GM12878 (cell line): ENCODE measurements at regions not wholly inside any gene's neighbourhood (a gene's known extent, or its start where the extent isn't known, plus 50 kb on each side); places are given as distances from the start of the nearest gene placed in this dataset.

Experiments used
- ATAC-seq: fragments of 200-7000 bp; cut with Tn5 transposase; 3 replicates; pipeline ENCODE4 v1.9.1; 2020; ENCODE audit warnings: mild to moderate bottlenecking, moderate library complexity
- BruUV-seq: library from RNA; stranded (reverse); fragments of 400-500 nt; replicated peaks from 2 replicates; lab custom pipeline; 2021; lab: Mats Ljungman, UMichigan
- CTCF ChIA-PET: fragments of 300-600 bp; sonication (Branson Sonifier 250); formaldehyde crosslinking; extraction: SDS; loops from one replicate; lab custom pipeline; 2021; ENCODE audit warnings: inconsistent platforms; lab: Yijun Ruan, JAX
- POLR2A ChIA-PET: fragments of 350-600 bp; formaldehyde crosslinking; extraction: SDS; loops from one replicate; lab custom pipeline; 2021; ENCODE audit warnings: inconsistent platforms; lab: Charles Lee
- RAD21 ChIA-PET: fragments of 300-600 bp; sonication (Branson Sonifier 250); formaldehyde crosslinking; loops from one replicate; lab custom pipeline; 2023; ENCODE audit warnings: antibody characterized with exemption; ENCODE audit not compliant: unreplicated experiment; lab: Charles Lee
- SMC1A ChIA-PET: fragments of 300-600 bp; sonication (Branson Sonifier 250); formaldehyde crosslinking; loops from one replicate; lab custom pipeline; 2023; ENCODE audit not compliant: unreplicated experiment, uncharacterized antibody; lab: Charles Lee
- DNase-seq: peaks from one replicate; pipeline ENCODE4 v3.0.0-alpha.2; 2011; ENCODE audit warnings: low read depth, low spot score
- FAIRE-seq: peaks from 3 replicates; lab custom pipeline; 2011; peaks lifted over from hg19 to GRCh38; lab: Jason Lieb, UNC
- H2AFZ ChIP-seq: 2 replicates; pipeline ENCODE4 v1.6.0; 2011; ENCODE audit warnings: low read depth, low read length, control low read depth; ENCODE audit not compliant: control insufficient read depth
- H3K27ac ChIP-seq: 2 replicates; pipeline ENCODE4 v1.5.1; 2011; ENCODE audit warnings: control low read depth; ENCODE audit not compliant: control insufficient read depth, insufficient read depth
- H3K27me3 ChIP-seq, 2 experiments: replicated peaks in 1 of 2; 2 replicates each; pipeline versions ENCODE4 v1.6.0 to v1.6.1; 2011; ENCODE audit warnings: low read length in 1 of 2; ENCODE audit not compliant: control insufficient read depth in 2 of 2, insufficient read depth in 2 of 2
- H3K36me3 ChIP-seq, 2 experiments: 2 replicates each; pipeline ENCODE4 v1.5.1; 2011; ENCODE audit warnings: low read length in 1 of 2; ENCODE audit not compliant: control insufficient read depth in 2 of 2, insufficient read depth in 2 of 2
- H3K4me1 ChIP-seq: 2 replicates; pipeline ENCODE4 v1.6.1; 2011; ENCODE audit warnings: mild to moderate bottlenecking, low read length, moderate library complexity, mixed read lengths; ENCODE audit not compliant: control insufficient read depth, insufficient read depth
- H3K4me2 ChIP-seq: 2 replicates; pipeline ENCODE4 v1.6.0; 2011; ENCODE audit warnings: control low read depth; ENCODE audit not compliant: control insufficient read depth, insufficient read depth
- H3K4me3 ChIP-seq: fragments of 200-600 bp; sonication (generic); 2 replicates; pipeline ENCODE4 v1.5.1; 2016
- H3K79me2 ChIP-seq: 2 replicates; pipeline ENCODE4 v1.6.0; 2011; ENCODE audit warnings: low read length; ENCODE audit not compliant: control insufficient read depth, insufficient read depth
- H3K9ac ChIP-seq: 2 replicates; pipeline ENCODE4 v1.8.0; 2011; ENCODE audit warnings: low read length, control low read depth, mixed read lengths; ENCODE audit not compliant: control insufficient read depth, insufficient read depth
- H3K9me3 ChIP-seq: replicated peaks from 3 replicates; pipeline ENCODE4 v1.5.1; 2011; ENCODE audit warnings: mild to moderate bottlenecking, low read length; ENCODE audit not compliant: control insufficient read depth, insufficient read depth
- H4K20me1 ChIP-seq: 2 replicates; pipeline ENCODE4 v1.6.0; 2011; ENCODE audit not compliant: control insufficient read depth, insufficient read depth
- E2F4 ChIP-seq: IDR thresholded peaks from 2 replicates; pipeline ENCODE4 v1.6.1; 2012; ENCODE audit warnings: low read depth, low read length, improper control_type of control experiment
- E2F8 ChIP-seq: fragments of 450-650 bp; IDR thresholded peaks from 2 replicates; pipeline ENCODE4 v1.6.1; 2018; ENCODE audit warnings: mild to moderate bottlenecking, low read depth, moderate library complexity; ENCODE audit not compliant: partially characterized antibody
- EED ChIP-seq: sonication (generic); IDR thresholded peaks from 2 replicates; pipeline ENCODE4 v1.6.1; 2016; ENCODE audit warnings: antibody characterized with exemption, low read depth
- ELK1 ChIP-seq: IDR thresholded peaks from 2 replicates; pipeline ENCODE4 v1.6.1; 2012; ENCODE audit warnings: low read depth, low read length, improper control_type of control experiment
- MYC ChIP-seq: IDR thresholded peaks from 2 replicates; pipeline ENCODE4 v1.6.1; 2011; ENCODE audit warnings: mild to moderate bottlenecking, low read length, moderate library complexity, inconsistent platforms; ENCODE audit not compliant: insufficient read depth, insufficient replicate concordance, insufficient read length, severe bottlenecking
- NR2C1 ChIP-seq: fragments of 450-650 bp; IDR thresholded peaks from 2 replicates; pipeline ENCODE4 v1.6.1; 2017; ENCODE audit warnings: antibody characterized with exemption, mild to moderate bottlenecking, moderate library complexity
- TCF7 ChIP-seq: IDR thresholded peaks from 2 replicates; pipeline ENCODE4 v1.6.1; 2014; ENCODE audit warnings: antibody characterized with exemption, borderline replicate concordance
- YY1 ChIP-seq: IDR thresholded peaks from 2 replicates; pipeline ENCODE4 v1.6.1; 2011; ENCODE audit warnings: low read depth, mild to moderate bottlenecking, low read length
- ZBTB4 ChIP-seq: fragments of 450-650 bp; formaldehyde crosslinking; IDR thresholded peaks from 2 replicates; pipeline ENCODE4 v1.4.0; 2022; ENCODE audit warnings: mild to moderate bottlenecking, moderate library complexity
- ZNF207 ChIP-seq: fragments of 450-650 bp; IDR thresholded peaks from 2 replicates; pipeline ENCODE4 v1.6.1; 2014; ENCODE audit warnings: antibody characterized with exemption, mild to moderate bottlenecking, borderline replicate concordance
- WGBS: methylation state at CpG from one replicate; pipeline ENCODE4 v1.1.6; 2016; ENCODE audit warnings: low lambda C conversion rate; ENCODE audit not compliant: insufficient replicate concordance, insufficient coverage; ENCODE audit errors: missing lambda C conversion rate; 5-methylcytosine and 5-hydroxymethylcytosine counted together
- in situ Hi-C: fragments of 300-500 bp; cut with MboI; formaldehyde crosslinking; loops from 9 replicates; pipeline ENCODE4 v1.14.3; 2018; ENCODE audit warnings: mixed read lengths
- intact Hi-C: fragments of 100-400 bp; cut with micrococcal nuclease; formaldehyde crosslinking; loops from one replicate; pipeline ENCODE4 v1.14.2; 2022; ENCODE audit not compliant: unreplicated experiment

GRCh38 chr5:61966296-61966955 is 339.6 kb upstream of the KIF2A start (continued):
- TF ChIP-seq E2F8: no peak
- TF ChIP-seq, all 136 proteins: peak for 0

- WGBS: 39% methylated on average over 8 of the region's 8 CpGs
- intact Hi-C loops: no loop called here
- no peak for TF ChIP-seq TCF7
- TF ChIP-seq NR2C1: no peak
- no peak for TF ChIP-seq ZBTB4
- no peak for TF ChIP-seq ZNF207
- TF ChIP-seq EED: no peak
- no peak for TF ChIP-seq MYC
- no peak for TF ChIP-seq YY1
- TF ChIP-seq E2F8: no peak
- no peak for TF ChIP-seq ELK1
- no peak for TF ChIP-seq E2F4
Observed at GRCh38 chr5:61966997-61967396, 339.0 kb upstream of the KIF2A start.

More at GRCh38 chr5:61966997-61967396, 339.0 kb upstream of the KIF2A start:
- no peaks in the 10 kb centered on the region; a peak in 1 of 4 replicates for H3K27me3 ChIP-seq
- SMC1A ChIA-PET: no interaction called here
- H3K4me2 ChIP-seq: no peak overlapping the region
- no peaks in the 10 kb centered on the region for H3K36me3 ChIP-seq
- H4K20me1 ChIP-seq: no peaks in the 10 kb centered on the region
- DNase-seq: no peak
- no peak for FAIRE-seq
- RAD21 ChIA-PET: no interaction called here
- no peaks in the 10 kb centered on the region for H3K9me3 ChIP-seq
- POLR2A ChIA-PET: interaction anchor here (1.2 kb wide), 1 partner anchor 145 kb away, joined by 3 read pairs; no protein-coding TSS in a partner anchor
- no peak for ATAC-seq
- no peak overlapping the region for H3K27ac ChIP-seq
- no peaks in the 10 kb centered on the region for H3K79me2 ChIP-seq
- H2AFZ ChIP-seq: no peak overlapping the region
- no TSS peak for BruUV-seq
- in situ Hi-C loops: no loop called here
- H3K4me1 ChIP-seq: no peaks in the 10 kb centered on the region
- no peak overlapping the region for H3K9ac ChIP-seq
- CTCF ChIA-PET: no interaction called here
- H3K4me3 ChIP-seq: no peak overlapping the region
